Hippocampal formation (tissue), 2 donors: ENCODE measurements at regions not wholly inside any gene's neighbourhood (a gene's known extent, or its start where the extent isn't known, plus 50 kb on each side); places are given as distances from the start of the nearest gene placed in this dataset.

Experiments
- DNase-seq, 2 donors: peaks; one replicate each; lab custom pipeline; 2025; lab: John Stamatoyannopoulos, UW

GRCh38 chr11:32266601-32267000 lies 168.7 kb downstream of the WT1 start:
- DNase-seq, result no peak

GRCh38 chr11:32267679-32268187 lies 167.6 kb downstream of the WT1 start:
- DNase-seq, result no peak

- DNase-seq, result no peak
Measured at GRCh38 chr11:32273931-32274330, 161.4 kb downstream of the WT1 start.

DNA sequence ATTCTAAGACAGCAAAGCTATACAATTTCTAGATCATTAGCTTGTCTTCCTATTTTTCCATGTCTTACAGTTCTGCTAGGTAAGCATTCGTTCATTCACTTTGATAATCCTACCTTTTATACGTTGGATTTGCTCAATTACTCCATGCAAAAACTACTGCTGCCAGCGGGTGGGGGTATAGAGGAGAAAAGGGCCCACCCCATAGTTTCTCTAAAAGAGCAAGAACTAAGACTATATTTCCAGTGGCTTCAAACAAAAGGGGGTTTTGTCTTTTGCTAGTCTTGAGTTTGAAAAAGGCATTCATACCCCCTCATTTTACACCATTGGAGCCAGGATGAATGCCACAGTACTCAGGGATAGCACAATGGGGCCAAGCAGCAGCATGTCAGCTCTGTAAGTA lies 155.7 kb downstream of the WT1 start:
- no peak for DNase-seq

DNA sequence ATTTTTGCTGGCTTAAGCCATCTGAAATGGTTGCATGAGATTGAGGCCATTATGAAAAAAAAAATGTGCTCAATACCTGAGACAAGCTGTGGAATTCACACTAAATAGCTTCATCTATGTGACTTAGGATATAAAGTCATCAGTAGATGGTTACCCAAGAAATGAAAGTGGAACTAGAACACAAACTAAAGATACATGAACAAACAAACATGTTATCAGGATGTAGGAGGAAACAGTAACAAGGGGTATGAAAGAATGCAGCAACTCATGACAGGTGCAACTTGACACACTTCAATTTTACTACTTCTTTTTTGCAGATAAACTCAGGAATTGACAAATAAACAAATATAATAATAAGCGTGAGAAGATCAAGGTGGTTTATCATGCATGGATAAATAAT lies 155.0 kb downstream of the WT1 start:
- no peak for DNase-seq

GRCh38 chr11:32288276-32288675 lies 147.1 kb downstream of the WT1 start:
- no peak for DNase-seq

DNA sequence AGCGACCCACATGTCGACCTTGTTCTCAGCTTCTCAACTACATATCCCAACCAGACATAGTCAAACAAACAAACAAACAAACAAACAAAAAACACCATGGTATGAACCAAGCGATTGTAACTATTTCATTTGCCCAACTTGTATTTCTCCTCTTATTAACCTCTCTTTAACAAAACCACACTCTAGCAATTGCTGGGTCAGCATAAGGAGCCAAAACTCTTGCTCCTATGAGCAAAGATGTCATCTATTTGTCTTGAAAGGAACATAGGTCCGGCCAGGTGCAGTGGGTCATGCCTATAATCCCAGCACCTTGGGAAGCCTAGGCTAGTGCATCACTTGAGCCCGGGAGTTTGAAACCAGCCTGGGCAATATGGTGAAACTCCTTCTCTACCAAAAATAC lies 145.6 kb downstream of the WT1 start:
- no peak for DNase-seq

- peak; percentile 57 to 81 for DNase-seq
Measured at GRCh38 chr11:32290783-32291182, 144.6 kb downstream of the WT1 start.

GRCh38 chr11:32297611-32298011 lies 137.7 kb downstream of the WT1 start:
- peak in 1 of 2 donors; percentile 83 for DNase-seq

GRCh38 chr11:32302826-32303225 lies 132.5 kb downstream of the WT1 start:
- DNase-seq, result no peak

DNA sequence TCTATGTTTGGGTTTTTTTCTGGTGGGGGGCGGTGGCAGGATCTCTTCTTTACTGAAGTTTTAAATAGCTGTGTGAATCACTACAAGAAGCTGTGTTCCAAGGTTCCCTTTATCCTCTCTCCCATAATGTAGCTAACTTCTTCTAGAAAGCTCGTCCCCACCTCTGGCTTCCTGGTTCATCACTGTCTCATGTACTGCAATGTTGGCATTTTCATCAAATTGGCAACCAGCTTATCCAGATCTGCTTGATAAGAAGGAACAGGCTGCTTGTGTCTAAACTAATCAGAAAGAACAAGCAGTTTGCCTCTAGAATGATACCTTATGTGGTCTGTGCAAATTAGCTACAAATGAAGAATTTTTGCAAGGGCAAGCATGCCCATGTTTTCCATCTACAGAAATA lies 130.8 kb downstream of the WT1 start:
- no peak for DNase-seq

GRCh38 chr11:32305460-32305859 lies 129.9 kb downstream of the WT1 start:
- DNase-seq, result no peak

DNA sequence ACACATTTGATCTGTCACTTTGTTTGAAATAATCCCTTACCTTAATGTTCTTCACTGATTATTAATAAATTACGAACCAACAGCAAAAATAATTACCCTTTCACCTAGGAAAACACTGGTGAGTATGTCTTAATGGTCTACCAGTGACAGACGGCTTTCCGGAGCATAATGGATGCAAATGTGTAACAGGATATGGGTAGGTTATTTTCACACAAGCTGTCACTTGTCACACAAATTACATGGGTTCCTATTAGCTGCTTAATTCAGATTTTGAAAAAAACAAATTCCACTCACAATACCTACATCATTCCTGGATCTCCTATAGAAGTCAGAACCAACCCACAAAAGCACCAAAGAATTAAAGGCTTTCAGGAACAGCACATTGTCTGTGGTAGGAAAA lies 127.9 kb downstream of the WT1 start:
- DNase-seq, result no peak

DNA sequence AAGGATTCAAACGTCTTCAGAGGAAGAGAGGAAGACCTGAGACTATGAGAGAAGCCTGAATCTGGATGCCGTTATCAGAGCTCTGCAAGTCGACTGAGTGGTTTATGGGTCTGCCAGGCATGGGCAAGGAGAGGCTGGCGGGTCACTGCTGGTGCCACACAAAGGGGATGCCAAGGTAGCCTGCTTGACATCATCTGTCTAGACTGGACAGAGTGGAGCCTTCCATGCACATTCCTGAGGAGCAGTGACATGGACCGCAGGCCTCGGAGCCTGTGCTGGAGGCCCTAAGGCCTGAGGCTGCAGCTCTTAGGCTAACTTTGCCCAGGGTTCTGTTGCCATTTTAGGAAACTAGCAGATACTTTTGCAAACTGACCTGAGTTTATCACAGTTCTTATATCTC lies 127.4 kb downstream of the WT1 start:
- no peak for DNase-seq

GRCh38 chr11:32309530-32310213 lies 125.7 kb downstream of the WT1 start:
- DNase-seq, result no peak

GRCh38 chr11:32310214-32310601 lies 125.1 kb downstream of the WT1 start:
- no peak for DNase-seq

DNA sequence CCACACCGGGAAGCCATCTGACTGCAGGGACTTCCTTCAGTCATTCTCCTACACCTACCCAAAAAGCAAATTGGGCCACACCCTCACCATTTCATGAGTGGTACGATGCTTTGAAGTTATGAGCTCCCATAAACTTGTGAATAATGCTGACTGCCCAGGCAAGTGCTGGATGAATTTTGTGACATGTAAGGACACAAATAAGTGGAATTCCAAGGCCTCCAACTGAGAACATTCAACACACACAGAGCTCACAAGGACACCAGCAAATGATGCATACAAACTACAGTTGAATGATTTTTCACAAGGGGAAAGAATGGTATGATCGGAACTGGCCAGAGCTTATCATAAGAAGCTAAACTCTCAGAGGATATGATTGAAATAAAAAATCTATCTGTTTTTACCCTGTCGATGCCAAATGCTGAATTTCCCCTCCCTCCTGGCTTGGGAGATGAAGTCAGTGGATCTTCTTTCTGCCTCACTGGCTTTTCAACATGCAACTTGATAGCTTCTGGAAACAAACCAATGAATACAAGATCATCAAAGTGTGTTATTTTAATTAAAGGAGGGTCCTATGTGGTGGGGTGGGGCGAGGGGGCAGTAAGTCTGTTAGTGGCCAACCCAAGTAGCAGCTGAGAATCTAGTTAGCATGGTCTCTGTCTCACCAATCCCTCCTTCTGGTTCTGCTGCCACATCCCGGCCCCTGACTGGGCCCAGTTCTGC lies 123.8 kb downstream of the WT1 start:
- DNase-seq, result no peak

GRCh38 chr11:32312206-32312817 lies 123.0 kb downstream of the WT1 start:
- DNase-seq, result no peak

- DNase-seq, result peak in 1 of 2 donors; percentile 31
Measured at GRCh38 chr11:32312865-32313403, 122.4 kb downstream of the WT1 start.

GRCh38 chr11:32313477-32313876 lies 121.9 kb downstream of the WT1 start:
- DNase-seq, result no peak

- no peak for DNase-seq
Measured at GRCh38 chr11:32315121-32315520, 120.2 kb downstream of the WT1 start.

DNA sequence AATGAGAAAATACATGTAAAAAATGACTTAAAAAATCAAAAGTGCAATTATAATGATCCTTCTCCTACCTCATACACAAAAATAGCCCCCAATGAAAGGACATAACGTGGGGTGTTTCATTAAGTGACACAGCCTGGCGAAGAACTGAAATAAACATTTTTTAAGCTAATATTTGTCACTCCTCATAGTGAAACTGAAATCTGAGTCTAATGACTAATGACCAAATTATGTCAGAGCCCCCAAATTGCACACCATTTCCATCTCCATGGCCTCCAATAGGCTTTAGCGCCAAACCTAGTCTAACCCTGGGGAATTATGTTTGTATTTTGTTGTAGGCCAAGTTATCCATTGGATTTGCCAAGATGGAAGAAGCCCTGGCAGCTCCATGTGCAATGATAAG lies 119.1 kb downstream of the WT1 start:
- DNase-seq, result no peak
